ENCODE measurements at regions not wholly inside any gene's neighbourhood (a gene's known extent, or its start where the extent isn't known, plus 50 kb on each side); places are given as distances from the start of the nearest gene placed in this dataset.

DNA sequence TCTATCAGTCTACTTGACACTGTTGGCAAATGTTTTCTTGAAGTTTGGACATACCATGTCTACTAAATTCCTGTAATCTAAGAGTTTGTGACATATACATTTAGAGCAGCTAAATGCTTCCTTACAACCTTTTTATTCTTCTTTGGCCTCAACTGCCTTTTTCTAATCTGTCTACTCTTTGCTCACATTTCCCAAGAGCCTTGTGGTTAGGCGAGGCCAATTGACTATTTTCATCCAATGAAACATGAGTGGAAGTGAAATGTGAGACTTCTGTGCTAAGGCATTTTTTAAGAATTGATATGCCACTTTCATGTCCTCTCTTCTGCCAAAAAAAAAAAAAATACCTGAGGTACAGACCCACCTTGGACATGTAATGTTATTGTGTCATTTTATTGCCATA lies 158.2 kb upstream of the MCHR2 start:
- Histone ChIP-seq H3K9me3 (replicated peaks) (no peaks in the 10 kb centered on the region), H3K27ac (replicated peaks) (no peak overlapping the region), H3K27me3 (ENCODE audit: low read depth) (no peaks in the 10 kb centered on the region), H3K4me3 (no peak overlapping the region), H3K4me1 (no peaks in the 10 kb centered on the region), H3K36me3 (no peaks in the 10 kb centered on the region)
- TF ChIP-seq, protein P1, sequence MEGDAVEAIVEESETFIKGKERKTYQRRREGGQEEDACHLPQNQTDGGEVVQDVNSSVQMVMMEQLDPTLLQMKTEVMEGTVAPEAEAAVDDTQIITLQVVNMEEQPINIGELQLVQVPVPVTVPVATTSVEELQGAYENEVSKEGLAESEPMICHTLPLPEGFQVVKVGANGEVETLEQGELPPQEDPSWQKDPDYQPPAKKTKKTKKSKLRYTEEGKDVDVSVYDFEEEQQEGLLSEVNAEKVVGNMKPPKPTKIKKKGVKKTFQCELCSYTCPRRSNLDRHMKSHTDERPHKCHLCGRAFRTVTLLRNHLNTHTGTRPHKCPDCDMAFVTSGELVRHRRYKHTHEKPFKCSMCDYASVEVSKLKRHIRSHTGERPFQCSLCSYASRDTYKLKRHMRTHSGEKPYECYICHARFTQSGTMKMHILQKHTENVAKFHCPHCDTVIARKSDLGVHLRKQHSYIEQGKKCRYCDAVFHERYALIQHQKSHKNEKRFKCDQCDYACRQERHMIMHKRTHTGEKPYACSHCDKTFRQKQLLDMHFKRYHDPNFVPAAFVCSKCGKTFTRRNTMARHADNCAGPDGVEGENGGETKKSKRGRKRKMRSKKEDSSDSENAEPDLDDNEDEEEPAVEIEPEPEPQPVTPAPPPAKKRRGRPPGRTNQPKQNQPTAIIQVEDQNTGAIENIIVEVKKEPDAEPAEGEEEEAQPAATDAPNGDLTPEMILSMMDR (IDR thresholded peaks at IDR 0.05; ENCODE audit: borderline replicate concordance): no peak
- intact Hi-C loops (cut with micrococcal nuclease): no loop called here
- no peak for DNase-seq

- no peak for DNase-seq
- intact Hi-C loops (cut with micrococcal nuclease): no loop called here
- H3K27ac ChIP-seq (replicated peaks): no peak overlapping the region
These were observed 151.0 kb upstream of the MCHR2 start for GRCh38 chr6:100144991-100145390.

DNA sequence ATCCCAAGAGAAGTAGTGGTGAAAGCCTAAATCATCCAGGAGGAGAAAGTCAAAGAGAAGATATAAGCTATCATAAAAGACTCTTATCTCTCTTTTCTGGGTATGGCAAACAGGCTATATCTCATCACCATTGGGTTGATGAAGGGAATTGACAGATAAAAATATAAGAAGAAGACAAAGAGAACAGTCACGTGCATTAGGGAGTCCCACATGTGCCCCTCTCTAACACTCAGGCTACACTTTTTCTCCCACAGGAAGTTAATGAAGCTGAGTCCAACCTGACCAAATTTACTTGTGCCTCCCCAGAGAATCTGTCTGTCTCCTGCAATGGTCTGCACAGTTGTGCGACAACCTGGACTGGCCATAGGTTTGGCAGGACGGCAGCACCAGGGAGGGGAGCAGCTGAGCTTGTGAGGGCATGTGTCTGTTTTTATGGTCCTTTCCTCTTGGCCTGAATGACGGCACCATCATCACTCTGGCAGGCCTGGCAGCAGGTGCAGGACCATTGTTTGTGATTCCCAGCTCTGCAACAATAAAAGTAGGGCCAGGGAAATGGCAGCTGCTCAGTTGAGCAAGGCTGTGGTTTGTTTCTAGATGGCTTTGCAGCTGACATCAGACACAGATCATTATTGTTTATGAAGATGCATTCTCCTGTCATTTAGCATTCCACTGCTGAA lies 144.5 kb upstream of the MCHR2 start:
- Histone ChIP-seq H3K4me1 (no peaks in the 10 kb centered on the region), H3K27me3 (ENCODE audit: low read depth) (no peaks in the 10 kb centered on the region), H3K9me3 (replicated peaks) (no peaks in the 10 kb centered on the region), H3K36me3 (no peaks in the 10 kb centered on the region), H3K4me3 (no peak overlapping the region), H3K27ac (replicated peaks) (no peak overlapping the region)
- TF ChIP-seq, protein P1 (IDR thresholded peaks at IDR 0.05; ENCODE audit: borderline replicate concordance): no peak
- DNase-seq: no peak
- intact Hi-C loops (cut with micrococcal nuclease): no loop called here

More at GRCh38 chr6:100144991-100145390, 151.0 kb upstream of the MCHR2 start:
- H3K27me3 ChIP-seq (ENCODE audit: low read depth): no peaks in the 10 kb centered on the region
- H3K4me3 ChIP-seq: no peak overlapping the region
- H3K9me3 ChIP-seq (replicated peaks): no peaks in the 10 kb centered on the region
- H3K36me3 ChIP-seq: no peaks in the 10 kb centered on the region
- TF ChIP-seq, protein P1 (IDR thresholded peaks at IDR 0.05; ENCODE audit: borderline replicate concordance): no peak
- H3K4me1 ChIP-seq: no peaks in the 10 kb centered on the region

- H3K27ac ChIP-seq (replicated peaks): no peak overlapping the region
- no peaks in the 10 kb centered on the region for H3K27me3 ChIP-seq (ENCODE audit: low read depth)
- H3K4me1 ChIP-seq: no peaks in the 10 kb centered on the region
- TF ChIP-seq, protein P1 (IDR thresholded peaks at IDR 0.05; ENCODE audit: borderline replicate concordance): no peak
- H3K9me3 ChIP-seq (replicated peaks): peaks cover 2% of the 10 kb centered on the region
- intact Hi-C loops (cut with micrococcal nuclease): no loop called here
- H3K4me3 ChIP-seq: no peak overlapping the region
- no peaks in the 10 kb centered on the region for H3K36me3 ChIP-seq
- DNase-seq: no peak
These were observed 143.7 kb upstream of the MCHR2 start for GRCh38 chr6:100137759-100138158.

- Histone ChIP-seq H3K4me3 (no peak overlapping the region), H3K9me3 (replicated peaks) (peaks cover 14% of the 10 kb centered on the region), H3K27me3 (ENCODE audit: low read depth) (no peaks in the 10 kb centered on the region), H3K36me3 (no peaks in the 10 kb centered on the region), H3K27ac (replicated peaks) (no peak overlapping the region), H3K4me1 (no peaks in the 10 kb centered on the region)
- no peak for DNase-seq
- intact Hi-C loops (cut with micrococcal nuclease): no loop called here
- TF ChIP-seq, protein P1 (IDR thresholded peaks at IDR 0.05; ENCODE audit: borderline replicate concordance): no peak
These were observed 142.6 kb upstream of the MCHR2 start for GRCh38 chr6:100136590-100136989.
